Activated naive CD8-positive, alpha-beta T cell treated with anti-CD3 and anti-CD28 coated beads, Interleukin-2, amount 10 ng/mL, durations not matched to agents 7 days and 5 days (primary cell): ENCODE measurements at regions not wholly inside any gene's neighbourhood (a gene's known extent, or its start where the extent isn't known, plus 50 kb on each side); places are given as distances from the start of the nearest gene placed in this dataset. TPM values are rescaled to one million over a fixed set of nuclear protein-coding genes. Genes with fewer than 3 reads are reported as not detected.
A peak's percentile ranks its signal among the peaks of the same experiment; 100 is the strongest.

ENCODE experiments used
- microRNA-seq: library from miRNA; unstranded; fragments of <30 nt; microRNA quantifications from one replicate; pipeline ENCODE4 v1.2.0, GENCODE V29; 2022

Small RNAs in the stretch of these regions (microRNA-seq; reads per million reads assigned to microRNA genes)
- 8.4 reads per million, percentile 9 among the genes with 10 or more reads in this experiment for gene MIR30A
- gene MIR30C2 = not detected
